ENCODE measurements at regions not wholly inside any gene's neighbourhood (a gene's known extent, or its start where the extent isn't known, plus 50 kb on each side); places are given as distances from the start of the nearest gene placed in this dataset.

DNA sequence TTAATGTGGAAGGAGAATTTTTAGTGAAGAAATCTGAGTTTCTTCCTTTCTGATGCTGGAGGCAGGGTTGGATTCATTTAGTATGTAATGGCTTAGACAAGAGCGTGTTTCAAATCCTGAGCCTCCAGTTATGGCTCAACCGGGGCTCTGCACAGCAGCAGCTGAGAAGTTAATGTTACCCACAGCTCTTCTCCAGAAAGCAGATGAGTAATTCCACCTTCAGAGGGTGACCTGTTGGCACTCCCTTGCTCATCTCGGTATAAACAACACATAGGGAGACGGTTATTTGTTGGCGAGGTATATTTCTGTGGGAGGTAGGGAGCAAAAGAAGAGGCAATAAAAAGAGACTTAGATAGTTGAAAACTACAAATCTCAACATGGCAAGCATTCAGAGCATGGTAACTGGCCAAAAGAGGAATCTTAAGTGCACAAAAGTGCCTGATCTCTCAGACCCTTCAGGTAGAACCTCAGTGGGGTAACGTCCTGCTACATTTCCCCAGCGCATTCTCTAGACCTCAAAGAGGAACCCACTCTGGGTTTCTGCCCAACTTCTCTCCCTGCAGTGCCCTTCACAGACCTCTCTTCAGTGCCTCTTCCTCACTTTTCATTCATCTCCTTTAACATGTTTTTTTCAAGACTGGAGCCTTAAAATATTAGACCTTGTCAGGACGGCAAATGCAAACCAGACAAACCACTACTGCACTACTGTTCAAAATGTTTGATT lies 417.5 kb upstream of the ADAMTSL1 start:
- Histone ChIP-seq H3K14ac (ENCODE audit: low read length) (no peak overlapping the region), H2BK12ac (ENCODE audit: low read length) (no peak overlapping the region), H4K8ac (ENCODE audit: low read depth, low read length) (no peak overlapping the region), H4K91ac (ENCODE audit: low read depth, low read length, poor library complexity) (no peak overlapping the region), H2AK5ac (ENCODE audit: low read depth, low read length) (no peak overlapping the region), H3K23ac (ENCODE audit: low read depth, low read length, poor library complexity) (no peak overlapping the region), H3K18ac (ENCODE audit: low read length) (no peak overlapping the region), H2AFZ (ENCODE audit: low read length) (no peak overlapping the region), H3K79me1 (ENCODE audit: low read depth, low read length) (no peaks in the 10 kb centered on the region), H3K4me2 (ENCODE audit: insufficient read depth, low read length, poor library complexity, severe bottlenecking) (no peak overlapping the region), H2BK120ac (ENCODE audit: low read depth, low read length) (no peak overlapping the region), H3K27ac (replicated peaks; ENCODE audit: low read length) (no peak overlapping the region), H3K9me3 (replicated peaks in 1 of 2; ENCODE audit: control insufficient read depth in 2 of 2, insufficient read depth in 1 of 2, low read depth in 1 of 2, low read length in 2 of 2) (no peaks in the 10 kb centered on the region), H3K36me3 (replicated peaks in 1 of 2; ENCODE audit: control insufficient read depth in 2 of 2, insufficient read depth in 2 of 2, low read length in 2 of 2) (no peaks in the 10 kb centered on the region), H3K27me3 (ENCODE audit: control insufficient read depth in 3 of 3, insufficient read depth in 3 of 3, low read depth in 1 of 3, low read length in 3 of 3) (no peaks in the 10 kb centered on the region), H3K4me3 (ENCODE audit: low read length in 2 of 2) (no peak overlapping the region), H3K9ac (ENCODE audit: low read depth, low read length, poor library complexity) (no peak overlapping the region), H2BK5ac (ENCODE audit: low read length) (no peak overlapping the region), H2BK15ac (ENCODE audit: low read length) (no peak overlapping the region), H3K4me1 (ENCODE audit: control insufficient read depth in 2 of 2, insufficient read depth in 1 of 2, low read depth in 1 of 2, low read length in 2 of 2) (no peaks in the 10 kb centered on the region), H3K4ac (ENCODE audit: low read length) (no peak overlapping the region)
- no peak for DNase-seq (ENCODE audit: low spot score)
- no CpG with 5 or more reads among the region's 8 CpGs for WGBS, 2 donors (ENCODE audit: extremely low coverage in 2 of 2, insufficient read length in 2 of 2, insufficient replicate concordance in 1 of 2)

DNA sequence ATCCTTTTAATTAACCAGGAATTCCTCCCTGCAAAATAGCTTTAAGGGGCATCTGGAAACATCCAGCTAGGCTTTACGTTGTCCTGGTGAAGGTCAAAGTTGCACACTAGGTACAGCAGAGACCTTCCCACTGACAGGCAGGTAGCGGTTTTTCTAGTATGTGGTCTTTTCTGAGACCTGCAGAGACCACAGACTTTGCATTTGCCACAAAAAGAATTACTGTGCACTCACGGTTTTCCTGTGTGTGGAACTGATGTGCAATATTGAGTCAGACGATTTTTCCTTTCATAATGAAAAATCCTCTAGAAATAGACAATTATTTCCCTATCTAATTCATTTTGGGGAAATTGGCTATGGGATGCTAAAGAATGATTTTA lies 417.0 kb upstream of the ADAMTSL1 start:
- no peaks in the 10 kb centered on the region for H3K36me3 ChIP-seq (replicated peaks in 1 of 2; ENCODE audit: control insufficient read depth in 2 of 2, insufficient read depth in 2 of 2, low read length in 2 of 2)
- DNase-seq (ENCODE audit: low spot score) = no peak
- H3K4me3 ChIP-seq (ENCODE audit: low read length in 2 of 2) = no peak overlapping the region
- no peak overlapping the region for H3K18ac ChIP-seq (ENCODE audit: low read length)
- H2BK120ac ChIP-seq (ENCODE audit: low read depth, low read length) = no peak overlapping the region
- H3K4me2 ChIP-seq (ENCODE audit: insufficient read depth, low read length, poor library complexity, severe bottlenecking) = no peak overlapping the region
- no peak overlapping the region for H2BK5ac ChIP-seq (ENCODE audit: low read length)
- H2AK5ac ChIP-seq (ENCODE audit: low read depth, low read length) = no peak overlapping the region
- WGBS, 2 donors (ENCODE audit: extremely low coverage in 2 of 2, insufficient read length in 2 of 2, insufficient replicate concordance in 1 of 2) = no CpG with 5 or more reads among the region's 4 CpGs
- no peak overlapping the region for H2BK12ac ChIP-seq (ENCODE audit: low read length)
- H2AFZ ChIP-seq (ENCODE audit: low read length) = no peak overlapping the region
- no peak overlapping the region for H3K23ac ChIP-seq (ENCODE audit: low read depth, low read length, poor library complexity)
- H3K79me1 ChIP-seq (ENCODE audit: low read depth, low read length) = no peaks in the 10 kb centered on the region
- no peak overlapping the region for H2BK15ac ChIP-seq (ENCODE audit: low read length)
- H3K27me3 ChIP-seq (ENCODE audit: control insufficient read depth in 3 of 3, insufficient read depth in 3 of 3, low read depth in 1 of 3, low read length in 3 of 3) = no peaks in the 10 kb centered on the region
- no peak overlapping the region for H4K91ac ChIP-seq (ENCODE audit: low read depth, low read length, poor library complexity)
- H3K9me3 ChIP-seq (replicated peaks in 1 of 2; ENCODE audit: control insufficient read depth in 2 of 2, insufficient read depth in 1 of 2, low read depth in 1 of 2, low read length in 2 of 2) = no peaks in the 10 kb centered on the region
- H3K4me1 ChIP-seq (ENCODE audit: control insufficient read depth in 2 of 2, insufficient read depth in 1 of 2, low read depth in 1 of 2, low read length in 2 of 2) = no peaks in the 10 kb centered on the region
- no peak overlapping the region for H3K9ac ChIP-seq (ENCODE audit: low read depth, low read length, poor library complexity)
- no peak overlapping the region for H3K4ac ChIP-seq (ENCODE audit: low read length)
- H3K14ac ChIP-seq (ENCODE audit: low read length) = no peak overlapping the region
- no peak overlapping the region for H3K27ac ChIP-seq (replicated peaks; ENCODE audit: low read length)
- no peak overlapping the region for H4K8ac ChIP-seq (ENCODE audit: low read depth, low read length)

DNA sequence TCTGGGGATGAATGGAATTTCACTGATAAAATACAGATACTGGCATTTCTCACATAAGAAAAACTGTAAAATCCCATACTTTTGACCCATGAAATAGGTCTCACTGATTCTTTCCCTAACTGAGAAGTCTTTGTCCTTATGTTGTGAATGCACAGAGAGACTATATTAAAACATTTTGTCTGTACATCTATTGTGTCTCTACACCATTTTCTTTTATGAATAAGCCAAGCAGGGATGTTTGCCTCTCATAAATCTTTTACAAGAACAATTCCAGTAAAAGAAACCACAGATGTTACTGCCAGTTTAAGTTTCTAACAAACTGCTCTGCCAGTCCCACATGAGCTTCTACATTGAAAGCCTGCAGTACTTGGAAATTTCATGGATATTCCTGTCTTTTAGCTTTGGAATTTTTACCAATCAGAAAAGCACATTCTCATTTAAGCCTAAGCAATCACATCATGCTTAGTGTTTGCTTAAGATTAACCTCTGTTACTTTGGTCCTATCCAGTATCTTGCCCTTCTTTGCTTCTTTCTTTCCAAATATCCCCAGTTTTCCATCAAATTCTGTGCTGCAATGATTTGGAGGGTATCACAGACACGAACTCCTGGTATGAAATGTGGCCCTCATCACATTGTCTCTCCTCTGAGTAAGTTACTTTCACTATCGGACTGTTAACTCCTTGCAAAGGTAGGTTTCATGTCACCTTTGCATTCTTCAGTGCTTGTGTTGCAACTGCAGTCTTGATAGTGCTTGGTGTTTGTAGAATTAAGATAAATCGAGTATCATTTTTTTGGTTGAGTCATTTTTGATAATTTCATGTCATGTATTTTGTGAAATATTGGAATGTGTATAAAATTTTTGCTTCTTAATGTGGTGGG lies 415.1 kb upstream of the ADAMTSL1 start:
- Histone ChIP-seq H3K27ac (replicated peaks; ENCODE audit: low read length) (no peak overlapping the region), H3K4me3 (ENCODE audit: low read length in 2 of 2) (no peak overlapping the region), H3K14ac (ENCODE audit: low read length) (no peak overlapping the region), H3K4me2 (ENCODE audit: insufficient read depth, low read length, poor library complexity, severe bottlenecking) (no peak overlapping the region), H3K18ac (ENCODE audit: low read length) (no peak overlapping the region), H3K36me3 (replicated peaks in 1 of 2; ENCODE audit: control insufficient read depth in 2 of 2, insufficient read depth in 2 of 2, low read length in 2 of 2) (no peaks in the 10 kb centered on the region), H4K8ac (ENCODE audit: low read depth, low read length) (no peak overlapping the region), H2BK15ac (ENCODE audit: low read length) (no peak overlapping the region), H2AFZ (ENCODE audit: low read length) (no peak overlapping the region), H2BK120ac (ENCODE audit: low read depth, low read length) (no peak overlapping the region), H3K9me3 (replicated peaks in 1 of 2; ENCODE audit: control insufficient read depth in 2 of 2, insufficient read depth in 1 of 2, low read depth in 1 of 2, low read length in 2 of 2) (no peaks in the 10 kb centered on the region), H2BK12ac (ENCODE audit: low read length) (no peak overlapping the region), H3K79me1 (ENCODE audit: low read depth, low read length) (no peaks in the 10 kb centered on the region), H3K4me1 (ENCODE audit: control insufficient read depth in 2 of 2, insufficient read depth in 1 of 2, low read depth in 1 of 2, low read length in 2 of 2) (no peaks in the 10 kb centered on the region), H2BK5ac (ENCODE audit: low read length) (no peak overlapping the region), H4K91ac (ENCODE audit: low read depth, low read length, poor library complexity) (no peak overlapping the region), H2AK5ac (ENCODE audit: low read depth, low read length) (no peak overlapping the region), H3K4ac (ENCODE audit: low read length) (no peak overlapping the region), H3K23ac (ENCODE audit: low read depth, low read length, poor library complexity) (no peak overlapping the region), H3K9ac (ENCODE audit: low read depth, low read length, poor library complexity) (no peak overlapping the region), H3K27me3 (ENCODE audit: control insufficient read depth in 3 of 3, insufficient read depth in 3 of 3, low read depth in 1 of 3, low read length in 3 of 3) (no peaks in the 10 kb centered on the region)
- no peak for DNase-seq (ENCODE audit: low spot score)
- WGBS, 2 donors (ENCODE audit: extremely low coverage in 2 of 2, insufficient read length in 2 of 2, insufficient replicate concordance in 1 of 2) = 100% methylated on average over 1 of the region's 3 CpGs; no CpG with 5 or more reads in 1 of the 2 donors

DNA sequence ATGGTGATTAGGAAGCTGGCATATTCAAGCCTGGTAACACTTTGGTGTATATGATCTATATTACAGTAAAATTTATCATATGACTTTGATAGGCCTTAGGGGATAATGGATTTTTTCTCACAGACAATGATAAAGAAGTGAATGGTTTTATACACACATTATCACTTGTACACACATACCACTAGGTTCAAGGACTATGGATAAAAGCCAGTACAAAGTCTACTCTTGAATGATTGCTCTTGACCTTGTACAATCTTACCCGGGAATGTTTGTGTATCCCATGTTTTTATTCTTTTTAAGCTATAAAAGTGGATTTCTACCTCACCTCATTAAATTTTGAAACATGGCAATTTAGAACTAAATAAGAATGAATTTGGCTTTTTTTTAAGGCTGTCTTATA lies 414.5 kb upstream of the ADAMTSL1 start:
- H3K4me2 ChIP-seq (ENCODE audit: insufficient read depth, low read length, poor library complexity, severe bottlenecking) = no peak overlapping the region
- no peaks in the 10 kb centered on the region for H3K27me3 ChIP-seq (ENCODE audit: control insufficient read depth in 3 of 3, insufficient read depth in 3 of 3, low read depth in 1 of 3, low read length in 3 of 3)
- no CpG with 5 or more reads among the region's 1 CpG for WGBS, 2 donors (ENCODE audit: extremely low coverage in 2 of 2, insufficient read length in 2 of 2, insufficient replicate concordance in 1 of 2)
- H2AFZ ChIP-seq (ENCODE audit: low read length) = no peak overlapping the region
- no peaks in the 10 kb centered on the region for H3K79me1 ChIP-seq (ENCODE audit: low read depth, low read length)
- no peak overlapping the region for H3K18ac ChIP-seq (ENCODE audit: low read length)
- no peak overlapping the region for H3K4ac ChIP-seq (ENCODE audit: low read length)
- H3K36me3 ChIP-seq (replicated peaks in 1 of 2; ENCODE audit: control insufficient read depth in 2 of 2, insufficient read depth in 2 of 2, low read length in 2 of 2) = no peaks in the 10 kb centered on the region
- no peak overlapping the region for H2BK5ac ChIP-seq (ENCODE audit: low read length)
- H3K4me1 ChIP-seq (ENCODE audit: control insufficient read depth in 2 of 2, insufficient read depth in 1 of 2, low read depth in 1 of 2, low read length in 2 of 2) = no peaks in the 10 kb centered on the region
- no peak overlapping the region for H2BK120ac ChIP-seq (ENCODE audit: low read depth, low read length)
- H4K91ac ChIP-seq (ENCODE audit: low read depth, low read length, poor library complexity) = no peak overlapping the region
- H3K14ac ChIP-seq (ENCODE audit: low read length) = no peak overlapping the region
- no peak overlapping the region for H2BK15ac ChIP-seq (ENCODE audit: low read length)
- no peak overlapping the region for H3K4me3 ChIP-seq (ENCODE audit: low read length in 2 of 2)
- H2BK12ac ChIP-seq (ENCODE audit: low read length) = no peak overlapping the region
- H2AK5ac ChIP-seq (ENCODE audit: low read depth, low read length) = no peak overlapping the region
- DNase-seq (ENCODE audit: low spot score) = no peak
- H3K27ac ChIP-seq (replicated peaks; ENCODE audit: low read length) = no peak overlapping the region
- H3K9ac ChIP-seq (ENCODE audit: low read depth, low read length, poor library complexity) = no peak overlapping the region
- H4K8ac ChIP-seq (ENCODE audit: low read depth, low read length) = no peak overlapping the region
- H3K9me3 ChIP-seq (replicated peaks in 1 of 2; ENCODE audit: control insufficient read depth in 2 of 2, insufficient read depth in 1 of 2, low read depth in 1 of 2, low read length in 2 of 2) = no peaks in the 10 kb centered on the region
- no peak overlapping the region for H3K23ac ChIP-seq (ENCODE audit: low read depth, low read length, poor library complexity)
